Neural progenitor cell (in vitro differentiated cells): ENCODE measurements at regions not wholly inside any gene's neighbourhood (a gene's known extent, or its start where the extent isn't known, plus 50 kb on each side); places are given as distances from the start of the nearest gene placed in this dataset.

Source experiments
- EZH2 ChIP-seq: fragments of 200-600 bp; sonication (generic); IDR thresholded peaks from 2 replicates; pipeline ENCODE4 v1.6.1; 2017; ENCODE audit warnings: antibody characterized with exemption, mild to moderate bottlenecking, moderate library complexity
- EZH2phosphoT487 ChIP-seq: fragments of 200-600 bp; sonication (generic); IDR thresholded peaks from 2 replicates; pipeline ENCODE4 v1.6.1; 2017; ENCODE audit warnings: antibody characterized with exemption
- TF ChIP-seq, protein P1 (sequence below): fragments of 200-600 bp; sonication (generic); IDR thresholded peaks from 2 replicates; pipeline ENCODE4 v1.5.1; 2017; ENCODE audit warnings: antibody characterized with exemption, mild to moderate bottlenecking

DNA sequence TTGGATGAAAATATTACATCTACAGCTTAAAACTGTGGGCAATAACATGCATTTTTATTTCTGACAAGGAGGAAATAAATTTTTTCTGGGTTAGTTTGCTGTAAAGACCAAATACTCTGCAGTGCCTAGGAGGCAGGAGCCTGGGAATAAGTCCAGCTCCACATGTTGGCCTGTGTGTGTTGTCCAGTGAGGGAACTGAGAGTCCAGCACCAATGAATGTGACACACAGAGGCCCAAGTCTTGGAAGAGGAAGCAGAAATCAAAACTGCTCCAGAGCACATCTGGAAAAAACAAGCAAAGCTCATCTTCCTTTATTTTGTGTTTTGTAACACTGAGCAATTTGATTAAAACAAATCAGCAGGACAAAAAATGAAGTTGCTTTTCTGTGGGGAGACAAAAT is 63.1 kb upstream of the KLHL14 start:
- TF ChIP-seq EZH2phosphoT487, result no peak
- TF ChIP-seq, protein P1, sequence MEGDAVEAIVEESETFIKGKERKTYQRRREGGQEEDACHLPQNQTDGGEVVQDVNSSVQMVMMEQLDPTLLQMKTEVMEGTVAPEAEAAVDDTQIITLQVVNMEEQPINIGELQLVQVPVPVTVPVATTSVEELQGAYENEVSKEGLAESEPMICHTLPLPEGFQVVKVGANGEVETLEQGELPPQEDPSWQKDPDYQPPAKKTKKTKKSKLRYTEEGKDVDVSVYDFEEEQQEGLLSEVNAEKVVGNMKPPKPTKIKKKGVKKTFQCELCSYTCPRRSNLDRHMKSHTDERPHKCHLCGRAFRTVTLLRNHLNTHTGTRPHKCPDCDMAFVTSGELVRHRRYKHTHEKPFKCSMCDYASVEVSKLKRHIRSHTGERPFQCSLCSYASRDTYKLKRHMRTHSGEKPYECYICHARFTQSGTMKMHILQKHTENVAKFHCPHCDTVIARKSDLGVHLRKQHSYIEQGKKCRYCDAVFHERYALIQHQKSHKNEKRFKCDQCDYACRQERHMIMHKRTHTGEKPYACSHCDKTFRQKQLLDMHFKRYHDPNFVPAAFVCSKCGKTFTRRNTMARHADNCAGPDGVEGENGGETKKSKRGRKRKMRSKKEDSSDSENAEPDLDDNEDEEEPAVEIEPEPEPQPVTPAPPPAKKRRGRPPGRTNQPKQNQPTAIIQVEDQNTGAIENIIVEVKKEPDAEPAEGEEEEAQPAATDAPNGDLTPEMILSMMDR, result no peak
- TF ChIP-seq EZH2, result no peak
